HG02678 (cell line): ENCODE measurements at regions not wholly inside any gene's neighbourhood (a gene's known extent, or its start where the extent isn't known, plus 50 kb on each side); places are given as distances from the start of the nearest gene placed in this dataset.
"Not testable (repeated sequence)": the region's sequence is repeated elsewhere in the genome, so short reads cannot be mapped to it uniquely, and the experiment has no call there.

ENCODE experiments used
- ATAC-seq: cut with Tn5 transposase; IDR thresholded peaks from one replicate; pipeline ENCODE4 v1.9.1; 2021; ENCODE audit warnings: mild to moderate bottlenecking, moderate library complexity; ENCODE audit not compliant: unreplicated experiment

DNA sequence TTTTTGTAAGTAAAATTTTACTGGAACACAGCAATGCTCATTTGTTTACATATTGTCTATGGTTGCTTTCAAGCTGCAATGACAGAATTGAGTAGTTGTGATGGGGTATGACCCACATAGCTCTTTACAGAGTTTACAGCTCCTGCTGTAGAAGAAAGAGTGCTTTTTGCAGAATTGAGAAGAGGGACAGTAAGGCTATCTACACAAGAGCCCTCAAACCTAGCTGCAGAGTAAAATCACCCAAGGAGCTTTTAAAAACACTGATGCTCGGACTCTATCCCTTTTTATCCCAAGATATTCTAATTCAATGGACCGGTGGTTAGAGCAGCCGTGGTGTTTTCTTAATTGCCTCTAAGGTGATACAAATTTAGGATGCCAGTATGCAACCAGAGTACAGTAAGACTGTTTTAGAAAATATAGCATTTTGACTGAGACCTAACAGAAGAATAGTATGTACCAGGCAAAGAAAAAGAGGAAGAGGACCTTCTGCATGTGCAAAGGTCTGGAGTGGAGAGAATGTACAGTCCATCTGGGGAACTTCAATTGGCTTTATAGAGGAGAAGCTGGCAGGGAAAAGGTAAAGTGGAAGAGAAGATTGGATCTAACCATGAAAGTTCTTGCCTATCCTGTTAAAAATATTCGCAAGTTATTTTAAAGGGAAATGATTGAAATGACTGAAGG lies 663.6 kb upstream of the CPEB2 start:
- no peak for ATAC-seq

DNA sequence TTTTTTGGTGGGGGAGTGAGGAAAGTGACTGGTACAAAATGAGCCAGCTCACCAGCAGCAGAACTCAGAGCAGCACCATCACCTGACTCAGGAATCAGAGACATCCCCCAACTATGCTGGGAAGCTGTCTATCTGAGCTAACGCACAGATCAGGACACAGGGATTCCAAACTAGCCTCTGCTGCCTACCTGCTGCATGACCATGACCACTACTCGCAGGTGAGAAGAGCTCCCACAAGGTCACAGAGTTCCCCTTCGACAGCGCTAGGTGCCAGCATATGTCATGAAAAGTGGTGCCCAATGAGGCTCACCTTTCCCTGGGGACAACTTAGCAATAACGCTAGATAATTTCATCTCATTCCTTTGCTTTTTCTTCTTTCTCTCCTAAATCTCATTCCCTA lies 662.6 kb upstream of the CPEB2 start:
- ATAC-seq, result no peak

DNA sequence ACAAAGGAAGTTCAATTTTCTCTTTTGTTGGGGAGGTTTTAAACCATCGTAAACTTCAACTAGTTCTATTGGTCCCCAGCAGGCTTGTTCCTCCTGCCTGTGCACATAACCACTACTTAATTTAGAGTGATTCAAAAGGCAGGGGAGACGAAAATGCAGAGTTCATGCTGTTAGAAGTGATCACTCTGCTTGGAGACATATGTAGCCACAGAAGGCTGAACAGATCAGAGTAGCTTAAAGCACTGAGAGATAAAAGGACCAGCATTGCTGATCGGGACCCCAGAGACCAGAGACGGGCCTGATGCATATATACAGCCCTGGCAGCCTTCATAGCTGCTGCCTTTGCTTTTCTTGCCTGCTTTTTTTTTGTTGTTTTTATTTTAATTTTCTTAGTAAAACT lies 662.0 kb upstream of the CPEB2 start:
- no peak for ATAC-seq

DNA sequence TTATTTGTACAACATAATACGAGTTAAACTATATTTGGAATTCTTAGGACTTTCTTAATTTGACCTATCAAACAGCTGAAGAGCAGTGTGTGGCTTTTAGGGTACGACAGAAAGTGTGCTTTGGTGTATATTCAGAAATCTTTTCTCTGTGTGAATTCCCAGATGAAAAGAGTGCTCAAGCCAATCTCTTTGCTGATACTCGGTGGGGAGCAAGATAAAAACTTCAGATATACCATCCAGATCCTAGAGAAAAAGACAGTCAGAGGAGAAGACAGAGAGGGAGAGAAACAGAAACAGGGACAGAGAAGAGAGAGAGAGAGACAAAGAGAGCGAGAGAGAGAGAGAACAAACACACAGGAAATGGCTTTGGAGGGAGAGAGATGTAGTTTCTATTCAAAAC lies 658.3 kb upstream of the CPEB2 start:
- ATAC-seq, result no peak

DNA sequence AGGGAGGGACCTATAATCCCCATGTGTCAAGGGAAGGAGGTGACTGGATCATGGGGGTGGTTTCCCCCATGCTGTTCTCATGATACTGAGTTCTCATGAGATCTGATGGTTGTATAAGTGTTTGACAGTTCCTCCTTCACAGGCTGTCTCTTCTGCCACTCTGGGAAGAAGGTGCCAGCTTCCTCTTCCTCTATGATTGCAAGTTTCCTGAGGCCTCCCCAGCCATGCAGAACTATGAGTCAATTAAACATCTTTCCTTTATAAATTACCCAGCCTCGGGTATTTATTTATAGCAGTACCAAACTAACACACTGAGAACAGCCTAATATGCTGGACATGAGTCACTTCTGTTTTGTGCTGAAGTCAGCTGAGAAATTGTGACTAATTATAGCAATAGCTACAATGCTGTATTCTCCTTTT lies 656.9 kb upstream of the CPEB2 start:
- ATAC-seq, result no peak

DNA sequence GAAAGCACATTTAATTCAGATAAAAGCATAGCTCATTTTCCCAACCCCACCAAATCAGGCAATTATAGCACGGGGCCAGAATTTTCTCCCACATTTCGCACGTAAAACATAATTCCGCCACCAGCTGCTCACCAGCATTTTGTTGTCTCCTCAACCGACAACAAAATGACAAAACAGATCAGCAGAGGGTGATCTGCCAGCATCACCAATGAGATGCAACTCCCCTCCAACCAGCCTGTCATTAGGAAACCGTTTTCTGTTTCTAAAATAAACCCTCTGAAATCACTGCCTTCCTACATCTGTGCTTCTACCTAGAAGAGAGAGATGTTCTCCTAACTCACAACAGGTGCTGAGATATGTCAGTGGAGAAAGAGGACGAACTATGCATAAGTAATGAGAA lies 654.8 kb upstream of the CPEB2 start:
- no peak for ATAC-seq

DNA sequence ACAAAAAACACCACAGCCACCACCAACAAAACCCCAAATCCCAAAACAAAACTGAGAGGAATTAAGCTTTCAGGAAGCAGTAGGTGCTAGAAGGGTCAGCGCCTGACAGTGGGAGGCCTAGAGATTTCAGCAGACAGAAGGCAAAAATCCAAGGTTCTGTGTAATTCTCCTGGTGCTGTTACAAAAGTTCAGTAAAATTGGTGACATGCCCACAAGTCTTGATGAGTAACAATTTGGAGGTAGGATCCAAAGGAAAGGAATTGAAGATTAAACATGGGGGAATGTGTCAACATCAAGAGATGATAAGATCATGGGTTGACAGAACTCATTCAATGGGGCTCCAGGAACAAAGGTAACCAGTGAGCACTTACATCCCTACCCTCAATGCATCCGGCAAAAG lies 653.8 kb upstream of the CPEB2 start:
- no peak for ATAC-seq

DNA sequence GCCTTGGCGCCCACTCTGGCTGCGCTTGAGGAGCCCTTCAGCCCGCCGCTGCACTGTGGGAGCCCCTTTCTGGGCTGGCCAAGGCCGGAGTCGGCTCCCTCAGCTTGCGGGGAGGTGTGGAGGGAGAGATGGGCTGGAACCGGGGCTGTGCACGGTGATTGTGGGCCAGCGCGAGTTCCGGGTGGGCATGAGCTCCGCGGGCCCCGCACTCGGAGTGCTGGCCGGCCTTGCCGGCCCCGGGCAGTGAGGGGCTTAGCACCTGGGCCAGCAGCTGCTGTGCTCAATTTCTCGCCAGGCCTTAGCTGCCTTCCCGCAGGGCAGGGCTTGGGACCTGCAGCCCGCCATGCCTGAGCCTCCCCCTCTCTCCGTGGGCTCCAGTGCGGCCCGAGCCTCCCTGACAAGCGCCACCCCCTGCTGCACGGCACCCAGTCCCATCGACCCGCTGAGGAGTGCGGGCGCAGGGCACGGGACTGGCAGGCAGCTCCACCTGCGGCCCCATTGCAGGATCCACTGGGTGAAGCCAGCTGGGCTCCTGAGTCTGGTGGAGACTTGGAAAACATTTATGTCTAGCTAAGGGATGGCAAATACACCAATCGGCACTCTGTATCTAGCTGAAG lies 643.6 kb upstream of the CPEB2 start:
- ATAC-seq, result not testable (repeated sequence)

DNA sequence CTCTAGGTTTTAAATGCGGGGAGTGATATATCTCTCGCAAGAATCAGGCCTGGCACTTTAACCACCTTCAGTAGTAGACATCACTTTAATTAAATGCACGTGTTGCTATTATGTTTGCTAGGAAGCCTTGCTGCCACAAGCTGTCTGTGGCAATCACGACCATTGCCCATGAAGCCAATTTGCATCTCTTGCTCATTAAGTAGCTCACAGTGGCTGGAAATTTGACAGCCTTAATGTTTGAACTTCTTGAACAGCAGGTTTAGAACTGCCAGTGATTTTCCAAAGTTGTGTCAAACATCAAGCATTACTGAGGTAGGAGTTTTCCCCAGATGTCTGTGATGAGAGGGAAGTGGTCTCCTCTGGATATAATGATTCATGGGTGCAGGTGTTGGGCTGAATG lies 642.3 kb upstream of the CPEB2 start:
- ATAC-seq, result no peak

DNA sequence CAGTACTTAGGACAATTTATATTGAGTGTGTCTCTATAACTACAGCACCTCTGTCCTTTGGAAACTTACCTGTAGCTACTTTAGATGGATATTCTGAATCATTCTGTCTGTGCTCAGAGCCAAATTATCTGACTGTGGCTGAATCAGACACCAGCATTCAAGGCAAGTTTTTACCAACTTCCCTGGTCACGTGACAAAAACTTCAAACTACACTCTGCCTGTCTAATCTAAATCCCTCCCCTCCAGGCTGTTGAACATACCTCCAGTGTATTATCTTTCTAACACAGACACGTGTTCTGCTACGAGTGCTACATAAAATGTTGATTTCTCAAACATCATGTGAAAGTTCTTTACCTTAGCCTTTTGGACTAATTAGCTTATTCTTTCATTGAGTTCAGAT lies 641.2 kb upstream of the CPEB2 start:
- no peak for ATAC-seq

DNA sequence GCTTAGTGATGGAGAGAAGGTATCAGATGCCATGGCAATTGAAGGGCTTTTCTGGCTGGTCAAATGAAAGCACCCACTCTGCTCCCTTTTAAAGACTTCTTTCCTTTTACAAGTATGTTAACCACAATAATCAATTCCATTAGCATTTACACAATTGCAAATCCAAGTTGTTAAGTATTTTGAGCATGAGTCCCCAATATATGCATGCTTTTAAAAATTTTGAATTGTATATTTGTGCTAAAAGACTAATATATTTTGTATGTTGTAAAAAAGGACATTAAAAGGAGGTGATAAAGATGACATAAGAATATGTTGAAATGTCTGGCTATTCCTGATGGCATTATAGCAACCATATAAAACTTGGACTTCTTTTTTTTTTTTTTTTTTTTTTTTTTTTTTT lies 639.9 kb upstream of the CPEB2 start:
- ATAC-seq, result no peak

DNA sequence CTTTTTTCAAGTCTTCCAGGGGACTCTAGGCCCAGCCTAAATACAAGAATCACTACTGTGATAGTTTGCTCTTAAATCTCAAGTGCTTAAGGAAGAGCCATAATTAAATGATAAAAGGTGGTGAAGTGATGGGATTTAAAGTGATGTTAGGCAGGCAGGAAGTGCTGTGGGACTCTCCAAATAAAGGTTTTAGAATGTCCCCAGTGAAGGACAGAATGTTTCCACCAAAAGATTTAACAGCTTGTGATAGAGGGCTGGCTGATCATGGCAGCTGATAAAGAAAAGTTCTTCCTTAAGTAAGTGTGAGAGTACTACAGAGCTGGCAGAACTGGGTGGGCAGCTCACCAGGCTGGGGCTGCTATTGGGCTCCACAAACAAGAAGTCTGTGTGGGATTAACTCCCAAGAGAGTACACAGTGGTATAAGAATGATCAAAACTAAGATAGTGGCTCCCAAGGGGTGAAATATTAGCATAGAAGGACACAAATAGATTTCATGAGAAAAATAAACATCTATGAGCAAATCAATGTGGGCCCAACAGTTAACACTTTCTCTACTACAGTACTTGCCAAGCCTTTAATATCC lies 637.2 kb upstream of the CPEB2 start:
- no peak for ATAC-seq

DNA sequence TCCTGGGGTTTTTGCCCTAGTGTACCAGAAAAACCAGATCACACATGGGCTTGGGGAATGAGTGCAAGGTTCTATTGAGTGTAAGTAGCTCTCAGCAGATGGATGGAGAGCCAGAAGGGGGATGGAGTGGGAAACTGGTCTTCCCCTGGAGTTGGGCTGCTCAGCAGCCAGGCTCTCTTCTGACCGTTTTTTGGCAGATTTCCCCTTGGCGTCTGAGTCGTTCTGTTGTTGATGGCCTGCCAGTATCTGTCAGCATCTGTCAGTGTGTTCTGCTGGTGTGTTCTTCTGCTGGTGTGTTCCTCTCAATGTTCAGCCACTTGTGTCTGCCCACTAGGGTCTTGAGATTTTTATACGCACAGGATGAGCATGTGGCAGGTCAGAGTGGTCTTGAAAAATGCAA lies 633.9 kb upstream of the CPEB2 start:
- no peak for ATAC-seq

DNA sequence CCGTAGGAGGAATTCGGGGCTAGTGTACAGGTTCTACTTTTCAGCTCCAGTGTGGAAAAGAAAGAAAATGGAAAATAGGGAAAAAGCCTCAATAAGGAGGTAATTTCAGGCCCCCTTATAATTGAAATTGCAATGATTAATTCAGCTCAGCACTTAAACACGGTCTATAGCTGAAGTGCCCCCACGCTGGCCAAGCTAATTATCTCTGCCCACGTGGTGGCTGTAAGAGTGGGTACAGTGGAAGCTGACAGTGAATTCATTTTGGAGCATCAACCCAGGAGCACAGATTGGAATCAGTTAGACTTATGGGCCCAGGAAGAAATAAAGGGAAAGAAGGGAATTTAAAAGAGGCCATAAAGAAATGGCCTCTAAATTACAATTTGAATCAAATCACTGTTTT lies 631.1 kb upstream of the CPEB2 start:
- ATAC-seq, result no peak

DNA sequence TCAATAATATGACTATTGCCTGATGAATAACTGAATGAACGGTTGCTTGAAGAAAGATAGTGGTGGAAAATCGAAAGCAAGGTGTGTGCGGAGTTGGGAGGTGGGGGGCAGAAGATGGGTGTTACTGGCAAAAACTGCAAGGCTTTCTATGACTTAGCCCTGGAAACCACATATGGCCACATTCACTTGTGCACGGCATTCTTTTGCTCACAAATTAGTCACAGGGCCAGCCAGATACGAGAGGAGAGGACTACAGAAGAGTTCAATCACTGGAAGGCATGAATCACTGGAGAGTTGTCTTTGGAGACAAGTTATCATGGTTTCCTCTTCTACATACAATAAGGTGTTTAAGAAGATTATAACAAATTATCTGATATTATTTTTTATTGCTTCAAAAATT lies 626.5 kb upstream of the CPEB2 start:
- no peak for ATAC-seq

DNA sequence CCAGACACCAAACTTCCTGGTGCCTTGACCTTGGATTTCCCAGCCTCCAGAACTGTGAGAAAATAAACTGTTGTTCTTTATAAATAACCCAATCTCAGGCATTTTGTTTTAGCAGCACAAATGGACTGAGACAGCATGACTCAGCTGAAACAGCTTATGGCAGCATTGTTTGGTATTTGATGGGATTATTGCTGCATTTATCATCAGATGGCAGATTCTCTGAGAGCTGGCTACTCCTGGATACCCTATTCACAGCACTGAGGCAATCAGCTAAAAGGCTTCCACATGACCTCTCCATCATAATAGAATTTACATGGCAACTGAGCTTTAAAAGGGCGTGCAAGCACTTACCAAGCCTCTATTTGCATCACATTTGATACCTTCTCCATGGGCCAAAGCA lies 623.1 kb upstream of the CPEB2 start:
- no peak for ATAC-seq

DNA sequence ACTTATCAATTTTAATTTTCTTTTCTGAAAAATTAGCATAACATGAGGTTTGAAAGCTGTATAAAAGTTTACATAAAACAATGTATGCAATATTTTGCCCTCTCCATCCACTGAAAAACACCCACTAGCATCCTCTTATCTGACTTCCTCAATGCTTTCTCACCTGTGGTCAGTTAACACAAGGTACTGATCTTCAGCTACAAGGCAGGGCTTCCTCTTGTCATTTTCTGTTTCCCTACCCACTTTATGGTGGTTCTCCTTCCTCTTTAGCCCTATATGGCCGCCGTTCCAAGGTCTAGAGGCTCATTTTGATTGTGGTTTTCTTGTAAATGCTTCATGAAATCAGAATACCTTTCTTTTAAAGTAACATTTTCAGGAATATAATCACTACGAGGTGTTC lies 618.6 kb upstream of the CPEB2 start:
- ATAC-seq, result no peak

DNA sequence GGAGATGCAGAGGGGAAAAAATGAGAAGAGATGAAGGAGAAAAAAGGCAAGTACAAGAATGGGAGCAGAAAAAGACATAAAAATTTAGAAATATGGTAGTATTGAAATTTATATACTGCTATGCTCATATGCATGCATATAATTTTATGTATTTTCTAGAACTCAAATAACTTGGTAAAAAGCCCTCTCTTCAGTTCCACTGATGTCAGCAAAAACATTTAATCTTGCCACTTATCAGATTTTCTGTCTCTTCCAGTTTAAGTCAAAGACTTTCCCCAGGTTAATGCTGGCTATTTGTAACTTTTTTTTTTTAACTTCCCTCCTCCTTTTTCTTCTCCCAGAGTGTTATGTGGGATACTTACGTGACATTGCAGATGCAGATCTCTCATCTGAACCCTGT lies 617.5 kb upstream of the CPEB2 start:
- ATAC-seq, result no peak

DNA sequence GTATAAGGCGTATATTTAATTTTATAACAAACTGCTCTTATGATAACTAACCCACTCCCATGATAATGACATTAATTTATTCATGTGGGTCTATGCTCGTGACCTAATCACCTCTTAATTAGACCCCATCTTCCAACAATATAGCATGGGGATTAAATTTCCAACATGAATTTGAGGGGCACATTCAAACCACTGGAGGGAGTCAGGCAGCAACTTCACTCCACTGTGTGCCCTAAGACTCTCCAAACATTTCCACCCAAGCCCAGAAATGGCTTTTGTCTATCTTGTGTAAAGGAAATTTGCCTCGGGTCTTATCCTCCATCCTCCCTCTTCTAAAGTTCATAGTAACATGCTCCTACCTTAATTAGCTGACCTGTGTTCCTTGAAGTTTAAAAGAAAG lies 616.1 kb upstream of the CPEB2 start:
- ATAC-seq, result no peak

DNA sequence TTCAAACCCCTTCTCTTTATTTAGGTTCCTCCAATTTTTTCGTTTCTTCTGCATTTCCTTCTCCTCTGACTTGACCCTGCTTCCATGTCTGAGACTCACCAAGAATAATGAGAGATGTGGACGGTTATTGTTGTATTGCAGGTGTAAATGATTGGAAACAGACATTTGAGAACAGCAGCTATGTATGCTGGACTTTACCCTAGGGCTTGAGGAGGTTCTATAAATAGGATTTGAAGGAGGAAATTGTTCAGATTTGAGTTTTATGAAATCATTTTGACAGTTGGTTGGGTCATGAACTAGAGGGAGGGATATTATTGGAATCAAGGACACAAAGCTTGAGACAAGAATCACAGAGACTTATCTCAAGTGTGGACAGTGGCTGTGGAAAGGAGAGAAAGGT lies 614.6 kb upstream of the CPEB2 start:
- ATAC-seq, result no peak

DNA sequence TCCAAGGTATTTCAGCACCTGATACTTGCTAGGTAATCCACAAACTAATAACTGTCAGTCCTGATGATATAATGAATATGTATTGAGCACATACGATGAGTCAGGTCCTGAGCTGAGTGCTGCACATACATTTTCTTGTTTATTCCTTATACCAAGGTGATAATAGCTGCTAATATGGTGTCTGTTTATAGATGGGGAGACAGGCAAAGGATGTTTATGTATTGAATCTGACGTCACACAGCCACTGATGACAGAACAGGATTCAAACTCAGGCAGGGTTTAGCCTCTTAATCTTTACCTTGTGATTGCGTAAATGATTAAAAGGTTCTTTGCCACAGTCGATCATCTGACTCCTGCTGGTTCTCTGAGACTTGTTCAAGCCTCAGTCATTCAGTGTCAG lies 609.9 kb upstream of the CPEB2 start:
- ATAC-seq, result no peak

DNA sequence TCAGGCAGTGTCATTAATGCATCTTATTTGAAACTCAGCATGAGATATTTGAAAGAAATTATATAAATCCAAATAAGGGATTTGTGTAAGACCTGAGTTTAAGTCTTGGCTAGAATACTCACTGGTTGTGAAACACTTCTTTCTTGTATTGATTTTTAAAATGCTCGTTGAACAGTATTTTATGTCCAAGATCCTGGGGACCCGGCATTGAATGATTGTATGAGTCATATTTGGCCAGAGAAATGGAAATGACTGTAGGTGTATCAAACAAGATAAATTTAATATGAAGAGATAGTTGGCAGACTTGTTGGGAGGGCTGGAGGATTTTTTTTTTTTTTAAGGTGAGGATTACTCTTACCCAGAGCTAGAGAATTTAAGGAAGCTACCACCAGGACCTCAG lies 606.1 kb upstream of the CPEB2 start:
- no peak for ATAC-seq

DNA sequence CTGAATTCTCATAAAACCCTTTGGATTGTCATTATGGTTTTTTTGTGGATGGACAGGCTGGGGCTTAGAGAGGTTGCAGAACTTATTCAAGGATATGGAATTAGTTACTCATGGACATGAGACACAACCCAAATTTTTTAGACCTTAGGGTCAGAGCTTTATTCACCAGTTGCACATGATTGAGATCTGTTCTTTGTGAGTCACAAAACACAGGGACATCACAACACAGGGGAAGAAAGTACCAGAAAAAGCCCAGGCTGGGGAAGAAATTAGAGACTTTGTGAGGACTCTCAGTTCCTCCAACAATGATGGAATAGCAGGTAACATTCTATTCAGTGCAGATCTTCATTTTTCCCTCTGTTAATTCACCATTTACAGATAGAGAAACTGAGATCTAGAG lies 602.4 kb upstream of the CPEB2 start:
- no peak for ATAC-seq
